Globus pallidus (tissue), 1 donor: ENCODE measurements at regions not wholly inside any gene's neighbourhood (a gene's known extent, or its start where the extent isn't known, plus 50 kb on each side); places are given as distances from the start of the nearest gene placed in this dataset.

Experiments used
- DNase-seq: peaks from one replicate; pipeline ENCODE4 v3.0.0-alpha.2; 2015; ENCODE audit warnings: low spot score

GRCh38 chr2:118509319-118510004, 338.0 kb downstream of the EN1 start:
- no peak for DNase-seq

- DNase-seq: no peak
These were observed 339.2 kb downstream of the EN1 start for GRCh38 chr2:118508282-118508681.

- DNase-seq: no peak
These were observed 342.0 kb downstream of the EN1 start for GRCh38 chr2:118505436-118505835.

- DNase-seq: no peak
These were observed 345.3 kb downstream of the EN1 start for GRCh38 chr2:118502106-118502505.

GRCh38 chr2:118498943-118499342, 348.5 kb downstream of the EN1 start:
- no peak for DNase-seq

GRCh38 chr2:118496870-118497611, 350.4 kb downstream of the EN1 start:
- no peak for DNase-seq

GRCh38 chr2:118496467-118496866, 351.0 kb downstream of the EN1 start:
- no peak for DNase-seq

- DNase-seq: no peak
These were observed 352.2 kb downstream of the EN1 start for GRCh38 chr2:118495290-118495689.

GRCh38 chr2:118493213-118493612, 354.2 kb downstream of the EN1 start:
- DNase-seq: no peak

GRCh38 chr2:118492335-118492734, 355.1 kb downstream of the EN1 start:
- DNase-seq: no peak

- DNase-seq: no peak
These were observed 357.1 kb downstream of the EN1 start for GRCh38 chr2:118490330-118490729.

GRCh38 chr2:118489712-118490299, 357.6 kb downstream of the EN1 start:
- no peak for DNase-seq

- DNase-seq: no peak
These were observed 366.1 kb downstream of the EN1 start for GRCh38 chr2:118481299-118481698.

GRCh38 chr2:118479020-118479419, 368.4 kb downstream of the EN1 start:
- no peak for DNase-seq

- no peak for DNase-seq
These were observed 370.2 kb downstream of the EN1 start for GRCh38 chr2:118477111-118477862.

- no peak for DNase-seq
These were observed 371.7 kb downstream of the EN1 start for GRCh38 chr2:118475622-118476205.

- DNase-seq: no peak
These were observed 372.9 kb downstream of the EN1 start for GRCh38 chr2:118474541-118474920.

- no peak for DNase-seq
These were observed 373.5 kb downstream of the EN1 start for GRCh38 chr2:118473846-118474540.

- DNase-seq: no peak
These were observed 374.2 kb downstream of the EN1 start for GRCh38 chr2:118473241-118473640.

GRCh38 chr2:118470297-118470696, 377.2 kb downstream of the EN1 start:
- DNase-seq: no peak

GRCh38 chr2:118469103-118469502, 378.3 kb downstream of the EN1 start:
- DNase-seq: no peak
